Fibroblast of lung (primary cell): ENCODE measurements at regions not wholly inside any gene's neighbourhood (a gene's known extent, or its start where the extent isn't known, plus 50 kb on each side); places are given as distances from the start of the nearest gene placed in this dataset.
"Not testable (repeated sequence)": the region's sequence is repeated elsewhere in the genome, so short reads cannot be mapped to it uniquely, and the experiment has no call there.

Experiments
- DNase-seq, 2 donors: peaks; one replicate each; pipeline versions ENCODE4 v3.0.0 to v3.0.0-alpha.2; 2010; ENCODE audit warnings: low read depth in 2 of 2
- H2AFZ ChIP-seq: 2 replicates; pipeline ENCODE4 v1.5.1; 2012; ENCODE audit warnings: low read length, control low read depth, inconsistent platforms
- H3K27ac ChIP-seq: 2 replicates; pipeline ENCODE4 v1.5.1; 2011; ENCODE audit warnings: low read length, control low read depth; ENCODE audit not compliant: insufficient read depth
- H3K27me3 ChIP-seq: 2 replicates; pipeline ENCODE4 v1.5.1; 2011; ENCODE audit warnings: mild to moderate bottlenecking, low read length; ENCODE audit not compliant: control insufficient read depth, insufficient read depth
- H3K36me3 ChIP-seq: 2 replicates; pipeline ENCODE4 v1.5.1; 2011; ENCODE audit warnings: low read length; ENCODE audit not compliant: control insufficient read depth, insufficient read depth
- H3K4me1 ChIP-seq: 2 replicates; pipeline ENCODE4 v1.5.1; 2011; ENCODE audit warnings: low read length; ENCODE audit not compliant: control insufficient read depth, insufficient read depth; ENCODE audit errors: extremely low read depth
- H3K4me2 ChIP-seq: 2 replicates; pipeline ENCODE4 v1.5.1; 2011; ENCODE audit warnings: low read length, control low read depth; ENCODE audit not compliant: insufficient read depth; ENCODE audit errors: extremely low read depth
- H3K4me3 ChIP-seq, 4 experiments: fragments of 200-600 bp in 1 of 4; sonication (generic) in 1 of 4; replicated peaks in 1 of 4; 2 replicates each; pipeline ENCODE4 v1.5.1; 2011 to 2016; ENCODE audit warnings: low read length in 4 of 4, low read depth in 3 of 4, mild to moderate bottlenecking in 3 of 4, control low read depth in 2 of 4, inconsistent platforms in 1 of 4, mixed read lengths in 1 of 4; ENCODE audit not compliant: insufficient read depth in 1 of 4; ENCODE audit errors: control extremely low read depth in 1 of 4
- H3K79me2 ChIP-seq: 2 replicates; pipeline ENCODE4 v1.5.1; 2012; ENCODE audit warnings: mild to moderate bottlenecking, low read length, inconsistent platforms; ENCODE audit not compliant: control insufficient read depth, insufficient read depth
- H3K9ac ChIP-seq: 2 replicates; pipeline ENCODE4 v1.5.1; 2011; ENCODE audit warnings: mild to moderate bottlenecking, low read length, control low read depth; ENCODE audit not compliant: insufficient read depth
- H3K9me3 ChIP-seq: 2 replicates; pipeline ENCODE4 v1.5.1; 2012; ENCODE audit warnings: low read depth, low read length; ENCODE audit not compliant: control insufficient read depth, insufficient read depth
- H4K20me1 ChIP-seq: 2 replicates; pipeline ENCODE4 v1.5.1; 2011; ENCODE audit warnings: low read length; ENCODE audit not compliant: control insufficient read depth, insufficient read depth; ENCODE audit errors: extremely low read depth
- EZH2 ChIP-seq: IDR thresholded peaks from 2 replicates; pipeline ENCODE4 v1.5.1; 2012; ENCODE audit warnings: low read length, control low read depth, mild to moderate bottlenecking; ENCODE audit errors: missing control alignments
- TF ChIP-seq, protein P1 (sequence below), 2 donors: IDR thresholded peaks in 1 of 2; conservative IDR thresholded peaks in 1 of 2; 1 replicate in 1 of 2; 2 replicates in 1 of 2; pipeline ENCODE4 v1.5.1; 2011 to 2012; ENCODE audit warnings: low read length in 2 of 2, control low read depth in 1 of 2, inconsistent platforms in 1 of 2, low read depth in 1 of 2, mild to moderate bottlenecking in 1 of 2

GRCh38 chr4:177256950-177257349, 52.7 kb upstream of the NEIL3 start:
- Histone ChIP-seq H3K27ac (peak overlapping the region; percentile 26), H3K27me3 (no peaks in the 10 kb centered on the region), H3K36me3 (no peaks in the 10 kb centered on the region), H4K20me1 (no peaks in the 10 kb centered on the region), H3K4me1 (no peaks in the 10 kb centered on the region), H3K9ac (no peak overlapping the region), H3K4me3 (no peak overlapping the region), H3K9me3 (no peaks in the 10 kb centered on the region), H3K79me2 (no peaks in the 10 kb centered on the region), H2AFZ (peak overlapping the region; percentile 70), H3K4me2 (peak overlapping the region; percentile 40)
- TF ChIP-seq, protein P1, sequence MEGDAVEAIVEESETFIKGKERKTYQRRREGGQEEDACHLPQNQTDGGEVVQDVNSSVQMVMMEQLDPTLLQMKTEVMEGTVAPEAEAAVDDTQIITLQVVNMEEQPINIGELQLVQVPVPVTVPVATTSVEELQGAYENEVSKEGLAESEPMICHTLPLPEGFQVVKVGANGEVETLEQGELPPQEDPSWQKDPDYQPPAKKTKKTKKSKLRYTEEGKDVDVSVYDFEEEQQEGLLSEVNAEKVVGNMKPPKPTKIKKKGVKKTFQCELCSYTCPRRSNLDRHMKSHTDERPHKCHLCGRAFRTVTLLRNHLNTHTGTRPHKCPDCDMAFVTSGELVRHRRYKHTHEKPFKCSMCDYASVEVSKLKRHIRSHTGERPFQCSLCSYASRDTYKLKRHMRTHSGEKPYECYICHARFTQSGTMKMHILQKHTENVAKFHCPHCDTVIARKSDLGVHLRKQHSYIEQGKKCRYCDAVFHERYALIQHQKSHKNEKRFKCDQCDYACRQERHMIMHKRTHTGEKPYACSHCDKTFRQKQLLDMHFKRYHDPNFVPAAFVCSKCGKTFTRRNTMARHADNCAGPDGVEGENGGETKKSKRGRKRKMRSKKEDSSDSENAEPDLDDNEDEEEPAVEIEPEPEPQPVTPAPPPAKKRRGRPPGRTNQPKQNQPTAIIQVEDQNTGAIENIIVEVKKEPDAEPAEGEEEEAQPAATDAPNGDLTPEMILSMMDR (conservative IDR thresholded peaks at IDR 0.05 in 1 of 2, IDR thresholded peaks at IDR 0.05 in 1 of 2; ENCODE audit: low read depth in 1 of 2, low read length in 2 of 2): no peak
- TF ChIP-seq EZH2: no peak
- no peak for DNase-seq

GRCh38 chr4:177259466-177259865, 50.2 kb upstream of the NEIL3 start:
- H3K4me2 ChIP-seq, H3K36me3 ChIP-seq, H3K9me3 ChIP-seq, DNase-seq, H3K4me1 ChIP-seq, H3K27me3 ChIP-seq, H3K4me3 ChIP-seq, H4K20me1 ChIP-seq, H3K79me2 ChIP-seq, H3K9ac ChIP-seq, H3K27ac ChIP-seq, H2AFZ ChIP-seq: not testable (repeated sequence)
